ENCODE measurements at regions not wholly inside any gene's neighbourhood (a gene's known extent, or its start where the extent isn't known, plus 50 kb on each side); places are given as distances from the start of the nearest gene placed in this dataset.
"Not testable (repeated sequence)": the region's sequence is repeated elsewhere in the genome, so short reads cannot be mapped to it uniquely, and the experiment has no call there.

DNA sequence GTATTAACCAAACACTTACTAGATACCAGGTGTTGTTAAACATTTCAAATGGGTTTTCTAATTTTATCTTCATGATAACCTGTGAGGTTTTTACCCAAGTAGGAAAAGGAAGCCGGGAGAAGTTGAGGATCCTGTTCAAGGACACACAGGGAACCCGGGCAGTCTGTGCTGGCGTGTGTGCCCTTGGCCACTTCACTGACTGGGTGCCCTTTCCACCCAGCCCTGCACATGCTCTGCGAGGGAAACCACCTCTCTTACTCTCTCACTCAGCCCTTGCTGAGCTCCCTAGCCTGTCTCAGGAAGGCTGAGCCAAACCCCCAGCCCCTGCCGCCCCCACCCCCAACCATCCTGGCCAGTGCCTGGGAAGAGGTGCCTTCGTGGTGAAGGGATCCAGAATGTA, 51.8 kb downstream of the TEX44 start:
- no peak for TF ChIP-seq CTCF (IDR thresholded peaks at IDR 0.05)
- H3K27me3 Mint-ChIP-seq (ENCODE audit: low read depth) = no peaks in the 10 kb centered on the region
- no peaks in the 10 kb centered on the region for H3K36me3 Mint-ChIP-seq (ENCODE audit: low read depth)
- no peak overlapping the region for H3K4me3 Mint-ChIP-seq (ENCODE audit: unreplicated experiment)
- H3K4me1 Mint-ChIP-seq (ENCODE audit: low read depth) = peaks cover 36% of the 10 kb centered on the region
- no peaks in the 10 kb centered on the region for H3K9me3 Mint-ChIP-seq (ENCODE audit: low read depth)
- peak overlapping the region; percentile 84 for H3K27ac Mint-ChIP-seq (ENCODE audit: unreplicated experiment)
- DNase-seq (ENCODE audit: low spot score) = no peak

DNA sequence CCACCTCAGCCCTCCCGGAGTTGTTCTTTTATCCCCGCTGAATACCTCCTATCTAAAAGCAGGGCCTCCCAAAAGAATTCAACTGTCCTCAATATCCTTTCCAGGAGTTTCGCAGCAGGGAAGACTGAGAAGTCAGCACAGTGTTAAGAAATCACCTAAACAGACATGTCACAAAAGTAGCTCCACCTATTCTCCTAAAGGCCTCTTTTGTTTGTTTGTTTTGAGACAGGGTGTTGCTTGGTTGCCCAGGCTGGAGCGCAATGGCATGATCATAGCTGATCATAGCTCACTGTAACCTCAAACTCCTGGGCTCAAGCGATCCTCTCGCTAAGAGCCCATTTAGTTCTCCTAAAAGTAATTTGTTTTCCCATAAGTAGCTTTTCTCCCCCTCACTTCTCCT, 53.8 kb downstream of the TEX44 start:
- Mint-ChIP-seq H3K36me3 (ENCODE audit: low read depth) (no peaks in the 10 kb centered on the region), H3K4me3 (ENCODE audit: unreplicated experiment) (no peak overlapping the region), H3K27ac (ENCODE audit: unreplicated experiment) (no peak overlapping the region)

DNA sequence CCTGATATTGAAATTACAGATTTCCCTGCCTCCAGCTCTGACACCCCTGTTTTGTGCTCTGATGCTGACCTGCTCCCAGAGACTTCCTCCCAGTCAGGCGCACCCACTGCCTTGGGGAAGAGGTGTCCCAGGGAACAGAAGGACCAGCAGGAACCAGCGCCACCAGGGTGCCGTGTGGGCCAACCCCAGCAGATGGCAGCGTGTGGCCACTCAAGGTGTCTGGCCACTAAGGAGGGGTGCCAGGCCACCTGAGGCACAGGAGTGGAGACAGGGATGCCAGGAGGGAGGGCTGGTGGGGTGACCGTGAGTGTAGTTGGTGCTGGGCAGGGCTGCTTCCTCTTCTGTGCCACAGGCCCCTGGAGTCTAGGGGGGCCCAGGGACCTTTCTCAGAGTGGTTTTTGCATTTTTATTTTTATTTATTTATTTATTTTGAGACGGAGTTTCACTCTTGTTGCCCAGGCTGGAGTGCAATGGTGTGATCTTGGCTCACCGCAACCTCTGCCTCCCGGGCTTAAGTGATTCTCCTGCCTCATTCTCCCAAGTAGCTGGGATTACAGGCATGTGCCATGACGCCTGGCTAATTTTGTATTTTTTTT, 56.0 kb downstream of the TEX44 start:
- Mint-ChIP-seq H3K36me3 (ENCODE audit: low read depth) (no peaks in the 10 kb centered on the region), H3K4me3 (ENCODE audit: unreplicated experiment) (no peak overlapping the region), H3K27me3 (ENCODE audit: low read depth) (no peaks in the 10 kb centered on the region), H3K27ac (ENCODE audit: unreplicated experiment) (no peak overlapping the region), H3K4me1 (ENCODE audit: low read depth) (peaks cover 11% of the 10 kb centered on the region), H3K9me3 (ENCODE audit: low read depth) (no peaks in the 10 kb centered on the region)
- TF ChIP-seq CTCF (IDR thresholded peaks at IDR 0.05) = peak; percentile 88
- no peak for DNase-seq (ENCODE audit: low spot score)

More for the DNA sequence above, 53.8 kb downstream of the TEX44 start:
- H3K27me3 Mint-ChIP-seq (ENCODE audit: low read depth) = no peaks in the 10 kb centered on the region
- TF ChIP-seq CTCF (IDR thresholded peaks at IDR 0.05) = no peak
- no peak for DNase-seq (ENCODE audit: low spot score)
- peaks cover 27% of the 10 kb centered on the region for H3K4me1 Mint-ChIP-seq (ENCODE audit: low read depth)
- H3K9me3 Mint-ChIP-seq (ENCODE audit: low read depth) = no peaks in the 10 kb centered on the region

GRCh38 chr2:231651561-231651960, 56.8 kb upstream of the PTMA start:
- not testable (repeated sequence) for H3K4me1 Mint-ChIP-seq (ENCODE audit: low read depth); H3K9me3 Mint-ChIP-seq (ENCODE audit: low read depth); H3K27ac Mint-ChIP-seq (ENCODE audit: unreplicated experiment); DNase-seq (ENCODE audit: low spot score); H3K36me3 Mint-ChIP-seq (ENCODE audit: low read depth); H3K27me3 Mint-ChIP-seq (ENCODE audit: low read depth); H3K4me3 Mint-ChIP-seq (ENCODE audit: unreplicated experiment)

DNA sequence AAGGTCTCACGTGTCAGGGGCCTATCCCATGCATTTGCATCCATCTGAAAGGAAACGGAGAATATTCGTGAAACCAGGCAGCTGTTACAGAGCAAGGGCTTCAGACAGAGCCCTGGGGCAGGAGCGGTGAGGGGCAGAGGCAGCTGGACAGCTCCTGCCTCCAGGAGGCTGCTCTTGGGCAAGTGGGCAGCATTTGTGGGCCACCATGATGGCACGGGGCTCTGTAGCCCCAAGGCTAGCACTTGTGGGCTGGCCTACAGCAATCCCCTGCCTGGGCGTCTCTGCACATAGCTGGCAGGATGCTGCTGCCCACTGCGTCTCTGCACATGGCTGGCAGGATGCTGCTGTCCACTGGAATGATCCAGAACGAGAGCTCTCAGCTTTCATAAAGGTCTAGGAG, 52.8 kb upstream of the PTMA start:
- Mint-ChIP-seq H3K4me3 (ENCODE audit: unreplicated experiment) (no peak overlapping the region), H3K27ac (ENCODE audit: unreplicated experiment) (no peak overlapping the region), H3K9me3 (ENCODE audit: low read depth) (no peaks in the 10 kb centered on the region), H3K4me1 (ENCODE audit: low read depth) (no peaks in the 10 kb centered on the region), H3K36me3 (ENCODE audit: low read depth) (no peaks in the 10 kb centered on the region), H3K27me3 (ENCODE audit: low read depth) (no peaks in the 10 kb centered on the region)
- DNase-seq (ENCODE audit: low spot score) = no peak
- TF ChIP-seq CTCF (IDR thresholded peaks at IDR 0.05) = no peak

DNA sequence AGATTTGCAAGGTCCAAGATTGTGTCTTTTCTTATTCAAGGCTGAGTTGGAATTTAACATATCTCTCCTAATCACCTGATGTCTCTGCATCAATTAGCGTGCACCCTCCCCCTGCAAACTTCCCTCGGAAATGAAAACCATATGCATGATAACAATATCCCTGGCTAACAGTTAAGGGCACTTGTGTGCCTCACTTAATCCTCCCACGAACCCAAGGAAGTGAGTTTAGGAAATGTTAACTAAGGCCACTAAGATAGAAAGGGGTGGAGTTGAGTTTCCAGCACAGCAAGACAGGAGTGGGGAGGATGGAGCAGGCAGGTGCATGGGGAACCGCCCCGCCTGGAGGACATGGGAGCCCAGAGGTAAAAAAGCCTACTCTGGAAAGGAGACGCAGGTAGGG, 52.4 kb upstream of the PTMA start:
- H3K27me3 Mint-ChIP-seq (ENCODE audit: low read depth) = no peaks in the 10 kb centered on the region
- no peak for TF ChIP-seq CTCF (IDR thresholded peaks at IDR 0.05)
- peaks cover 3% of the 10 kb centered on the region for H3K4me1 Mint-ChIP-seq (ENCODE audit: low read depth)
- no peak for DNase-seq (ENCODE audit: low spot score)
- no peaks in the 10 kb centered on the region for H3K9me3 Mint-ChIP-seq (ENCODE audit: low read depth)
- no peak overlapping the region for H3K27ac Mint-ChIP-seq (ENCODE audit: unreplicated experiment)
- no peak overlapping the region for H3K4me3 Mint-ChIP-seq (ENCODE audit: unreplicated experiment)
- no peaks in the 10 kb centered on the region for H3K36me3 Mint-ChIP-seq (ENCODE audit: low read depth)
